OCI-LY1 (cell line): ENCODE measurements at regions not wholly inside any gene's neighbourhood (a gene's known extent, or its start where the extent isn't known, plus 50 kb on each side); places are given as distances from the start of the nearest gene placed in this dataset.

ENCODE experiments used
- H2AFZ ChIP-seq: fragments of 200-600 bp; sonication (generic), shearing (Covaris generic); 2 replicates; pipeline ENCODE4 v1.6.0; 2014; ENCODE audit warnings: antibody characterized with exemption, mild to moderate bottlenecking, low read length
- H3F3A ChIP-seq: fragments of 200-600 bp; sonication (generic), shearing (Covaris generic); 2 replicates; pipeline ENCODE4 v1.6.0; 2014; ENCODE audit warnings: mild to moderate bottlenecking, antibody characterized with exemption, low read length, moderate library complexity; ENCODE audit not compliant: insufficient read depth
- H3K27ac ChIP-seq: fragments of 200-600 bp; sonication (generic); 2 replicates; pipeline ENCODE4 v1.5.1; 2014; ENCODE audit warnings: low read length, mixed run types, mild to moderate bottlenecking, low read depth; ENCODE audit not compliant: poor library complexity, severe bottlenecking
- H3K27me3 ChIP-seq: fragments of 200-600 bp; sonication (generic); 2 replicates; pipeline ENCODE4 v1.6.0; 2014; ENCODE audit warnings: antibody characterized with exemption, mild to moderate bottlenecking, low read length, moderate library complexity; ENCODE audit not compliant: insufficient read depth
- H3K36me3 ChIP-seq: fragments of 200-600 bp; sonication (generic); 2 replicates; pipeline ENCODE4 v1.6.1; 2014; ENCODE audit warnings: mild to moderate bottlenecking, antibody characterized with exemption, low read length, moderate library complexity, mixed read lengths; ENCODE audit not compliant: insufficient read depth
- H3K4me1 ChIP-seq: fragments of 200-600 bp; sonication (generic); 2 replicates; pipeline ENCODE4 v1.5.1; 2014; ENCODE audit warnings: mild to moderate bottlenecking, low read length, moderate library complexity; ENCODE audit not compliant: insufficient read depth, severe bottlenecking
- H3K4me2 ChIP-seq: fragments of 200-600 bp; sonication (generic), shearing (Covaris generic); 2 replicates; pipeline ENCODE4 v1.6.1; 2014; ENCODE audit warnings: low read length
- H3K4me3 ChIP-seq: fragments of 200-600 bp; sonication (generic); 2 replicates; pipeline ENCODE4 v1.5.1; 2014; ENCODE audit warnings: low read length, low read depth, mild to moderate bottlenecking, mixed read lengths; ENCODE audit not compliant: poor library complexity, severe bottlenecking
- H3K79me2 ChIP-seq: fragments of 200-600 bp; shearing (Covaris generic); 2 replicates; pipeline ENCODE4 v1.6.1; 2016; ENCODE audit warnings: mixed run types, low read length, mixed read lengths; ENCODE audit not compliant: insufficient read depth
- H3K9ac ChIP-seq: fragments of 200-600 bp; sonication (generic), shearing (Covaris generic); 2 replicates; pipeline ENCODE4 v1.6.1; 2014; ENCODE audit warnings: mild to moderate bottlenecking, low read length, mixed read lengths
- H3K9me2 ChIP-seq: fragments of 200-600 bp; sonication (generic), shearing (Covaris generic); 2 replicates; pipeline ENCODE4 v1.6.1; 2014; ENCODE audit warnings: low read depth, mild to moderate bottlenecking, low read length, mixed read lengths
- H3K9me3 ChIP-seq: fragments of 200-600 bp; shearing (Covaris generic); 2 replicates; pipeline ENCODE4 v1.6.1; 2014; ENCODE audit warnings: low read length, mixed read lengths
- H4K20me1 ChIP-seq: fragments of 200-600 bp; sonication (generic), shearing (Covaris generic); 2 replicates; pipeline ENCODE4 v1.6.0; 2016; ENCODE audit warnings: mild to moderate bottlenecking, low read length; ENCODE audit not compliant: insufficient read depth
- EZH2 ChIP-seq: fragments of 200-600 bp; sonication (generic), shearing (Covaris generic); IDR thresholded peaks from 2 replicates; pipeline ENCODE4 v1.8.0; 2017; ENCODE audit warnings: borderline replicate concordance, mixed run types, mild to moderate bottlenecking, antibody characterized with exemption, low read length, moderate library complexity, mixed read lengths
- TF ChIP-seq, protein P1 (sequence below): fragments of 200-600 bp; sonication (generic), shearing (Covaris generic); IDR thresholded peaks from 2 replicates; pipeline ENCODE4 v1.5.1; 2017; ENCODE audit warnings: mild to moderate bottlenecking, antibody characterized with exemption, low read length, moderate library complexity, mixed read lengths

DNA sequence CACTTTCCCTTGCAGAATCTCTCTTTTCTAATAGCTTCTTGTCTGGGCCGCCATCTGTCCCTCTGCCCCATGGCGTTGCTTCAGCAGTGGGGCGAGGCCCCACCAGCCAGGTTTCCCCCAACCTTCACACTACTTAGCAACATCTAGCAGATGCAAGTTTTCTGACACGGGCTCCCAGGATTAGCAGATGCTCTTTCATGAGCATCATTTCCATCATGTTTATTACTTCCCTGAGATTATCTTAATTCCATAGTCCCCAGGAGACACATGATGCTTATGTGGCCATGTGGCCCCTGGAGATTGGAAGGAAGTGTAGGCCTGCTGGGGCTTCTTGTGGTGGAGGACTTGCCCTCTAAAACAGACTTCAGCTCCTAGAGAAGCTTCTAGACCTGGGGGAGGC lies 102.0 kb upstream of the MYL2 start:
- H3K36me3 ChIP-seq = no peaks in the 10 kb centered on the region
- TF ChIP-seq, protein P1, sequence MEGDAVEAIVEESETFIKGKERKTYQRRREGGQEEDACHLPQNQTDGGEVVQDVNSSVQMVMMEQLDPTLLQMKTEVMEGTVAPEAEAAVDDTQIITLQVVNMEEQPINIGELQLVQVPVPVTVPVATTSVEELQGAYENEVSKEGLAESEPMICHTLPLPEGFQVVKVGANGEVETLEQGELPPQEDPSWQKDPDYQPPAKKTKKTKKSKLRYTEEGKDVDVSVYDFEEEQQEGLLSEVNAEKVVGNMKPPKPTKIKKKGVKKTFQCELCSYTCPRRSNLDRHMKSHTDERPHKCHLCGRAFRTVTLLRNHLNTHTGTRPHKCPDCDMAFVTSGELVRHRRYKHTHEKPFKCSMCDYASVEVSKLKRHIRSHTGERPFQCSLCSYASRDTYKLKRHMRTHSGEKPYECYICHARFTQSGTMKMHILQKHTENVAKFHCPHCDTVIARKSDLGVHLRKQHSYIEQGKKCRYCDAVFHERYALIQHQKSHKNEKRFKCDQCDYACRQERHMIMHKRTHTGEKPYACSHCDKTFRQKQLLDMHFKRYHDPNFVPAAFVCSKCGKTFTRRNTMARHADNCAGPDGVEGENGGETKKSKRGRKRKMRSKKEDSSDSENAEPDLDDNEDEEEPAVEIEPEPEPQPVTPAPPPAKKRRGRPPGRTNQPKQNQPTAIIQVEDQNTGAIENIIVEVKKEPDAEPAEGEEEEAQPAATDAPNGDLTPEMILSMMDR = no peak
- no peak for TF ChIP-seq EZH2
- no peaks in the 10 kb centered on the region for H3K27me3 ChIP-seq
- H3K4me2 ChIP-seq = no peak overlapping the region
- no peaks in the 10 kb centered on the region for H3K9me3 ChIP-seq
- no peaks in the 10 kb centered on the region for H3K79me2 ChIP-seq
- H3K4me1 ChIP-seq = no peaks in the 10 kb centered on the region
- no peak overlapping the region for H3K9ac ChIP-seq
- H3F3A ChIP-seq = no peaks in the 10 kb centered on the region
- no peak overlapping the region for H2AFZ ChIP-seq
- H4K20me1 ChIP-seq = no peaks in the 10 kb centered on the region
- no peak overlapping the region for H3K27ac ChIP-seq
- H3K9me2 ChIP-seq = no peaks in the 10 kb centered on the region
- H3K4me3 ChIP-seq = no peak overlapping the region

DNA sequence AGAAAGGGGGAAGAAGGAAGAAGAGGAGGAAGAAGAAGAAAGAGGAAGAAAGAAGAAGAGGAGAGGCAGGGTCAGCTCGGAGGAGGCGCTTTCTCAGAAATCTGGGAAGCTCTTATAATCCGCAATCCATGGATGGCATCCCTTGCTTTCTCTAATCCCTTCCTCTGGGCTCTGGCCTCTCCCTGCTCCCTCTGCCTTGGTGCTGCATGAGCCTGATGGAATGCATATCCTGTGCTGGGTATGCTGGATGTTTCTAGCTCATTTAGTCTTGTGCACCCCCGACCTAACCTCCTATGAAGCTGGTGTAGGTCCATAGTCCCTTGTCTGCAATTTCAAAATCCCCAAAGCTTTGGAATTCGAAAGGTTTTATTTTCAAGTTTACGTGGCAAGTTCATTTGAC lies 94.2 kb upstream of the MYL2 start:
- H4K20me1 ChIP-seq = no peaks in the 10 kb centered on the region
- TF ChIP-seq, protein P1 = no peak
- no peak for TF ChIP-seq EZH2
- no peaks in the 10 kb centered on the region for H3K27me3 ChIP-seq
- no peaks in the 10 kb centered on the region for H3K9me3 ChIP-seq
- no peak overlapping the region for H3K9ac ChIP-seq
- H3K79me2 ChIP-seq = no peaks in the 10 kb centered on the region
- H3K9me2 ChIP-seq = no peaks in the 10 kb centered on the region
- no peak overlapping the region for H2AFZ ChIP-seq
- no peaks in the 10 kb centered on the region for H3F3A ChIP-seq
- no peak overlapping the region for H3K4me3 ChIP-seq
- H3K36me3 ChIP-seq = no peaks in the 10 kb centered on the region
- no peak overlapping the region for H3K4me2 ChIP-seq
- no peak overlapping the region for H3K27ac ChIP-seq
- H3K4me1 ChIP-seq = no peaks in the 10 kb centered on the region

DNA sequence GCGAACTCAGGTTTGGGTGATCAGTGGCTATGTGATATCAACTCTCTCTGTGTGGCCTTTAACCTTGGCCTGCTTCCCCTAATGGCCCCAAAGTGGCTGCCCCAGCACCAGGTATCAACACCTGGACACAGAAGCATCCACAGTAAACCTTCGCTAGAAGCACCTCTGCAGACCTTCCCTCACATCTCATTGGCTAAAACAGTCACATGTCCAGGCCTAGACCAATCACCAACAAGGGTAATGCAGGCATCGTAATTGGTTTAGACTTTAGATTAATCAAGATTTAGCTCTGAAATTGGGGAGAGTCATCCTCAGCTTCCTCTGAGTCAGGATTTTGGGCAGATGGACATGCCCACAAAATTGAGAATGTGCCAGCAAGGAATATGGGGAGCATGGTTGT lies 92.5 kb upstream of the MYL2 start:
- TF ChIP-seq, protein P1 = no peak
- no peak for TF ChIP-seq EZH2
- no peaks in the 10 kb centered on the region for H3K79me2 ChIP-seq
- no peak overlapping the region for H2AFZ ChIP-seq
- H4K20me1 ChIP-seq = no peaks in the 10 kb centered on the region
- no peaks in the 10 kb centered on the region for H3K9me2 ChIP-seq
- H3K9ac ChIP-seq = no peak overlapping the region
- no peaks in the 10 kb centered on the region for H3K36me3 ChIP-seq
- H3K27me3 ChIP-seq = no peaks in the 10 kb centered on the region
- no peak overlapping the region for H3K4me2 ChIP-seq
- no peaks in the 10 kb centered on the region for H3K4me1 ChIP-seq
- H3K27ac ChIP-seq = no peak overlapping the region
- no peak overlapping the region for H3K4me3 ChIP-seq
- H3K9me3 ChIP-seq = no peaks in the 10 kb centered on the region
- no peaks in the 10 kb centered on the region for H3F3A ChIP-seq
